ENCODE measurements at regions not wholly inside any gene's neighbourhood (a gene's known extent, or its start where the extent isn't known, plus 50 kb on each side); places are given as distances from the start of the nearest gene placed in this dataset.
"Not testable (repeated sequence)": the region's sequence is repeated elsewhere in the genome, so short reads cannot be mapped to it uniquely, and the experiment has no call there.

- no peaks in the 10 kb centered on the region for H3K9me3 ChIP-seq
- DNase-seq, result no peak
- no peak overlapping the region for H3K4me3 ChIP-seq
- WGBS, 5 donors, result 67 to 87% (median 83%) methylated on average over 9 of the region's 9 CpGs
- H3K27ac ChIP-seq, result no peak overlapping the region
- peaks cover 0 to 40% (median 0%) of the 10 kb centered on the region in 7 donors for H3K27me3 ChIP-seq (replicated peaks in 1 of 7)
- H3K4me1 ChIP-seq, result no peaks in the 10 kb centered on the region
- no peaks in the 10 kb centered on the region for H3K36me3 ChIP-seq
- TF ChIP-seq POLR2A (IDR thresholded peaks at IDR 0.05), result no peak
- TF ChIP-seq POLR2AphosphoS5 (IDR thresholded peaks at IDR 0.05), result no peak
- TF ChIP-seq, protein P1, sequence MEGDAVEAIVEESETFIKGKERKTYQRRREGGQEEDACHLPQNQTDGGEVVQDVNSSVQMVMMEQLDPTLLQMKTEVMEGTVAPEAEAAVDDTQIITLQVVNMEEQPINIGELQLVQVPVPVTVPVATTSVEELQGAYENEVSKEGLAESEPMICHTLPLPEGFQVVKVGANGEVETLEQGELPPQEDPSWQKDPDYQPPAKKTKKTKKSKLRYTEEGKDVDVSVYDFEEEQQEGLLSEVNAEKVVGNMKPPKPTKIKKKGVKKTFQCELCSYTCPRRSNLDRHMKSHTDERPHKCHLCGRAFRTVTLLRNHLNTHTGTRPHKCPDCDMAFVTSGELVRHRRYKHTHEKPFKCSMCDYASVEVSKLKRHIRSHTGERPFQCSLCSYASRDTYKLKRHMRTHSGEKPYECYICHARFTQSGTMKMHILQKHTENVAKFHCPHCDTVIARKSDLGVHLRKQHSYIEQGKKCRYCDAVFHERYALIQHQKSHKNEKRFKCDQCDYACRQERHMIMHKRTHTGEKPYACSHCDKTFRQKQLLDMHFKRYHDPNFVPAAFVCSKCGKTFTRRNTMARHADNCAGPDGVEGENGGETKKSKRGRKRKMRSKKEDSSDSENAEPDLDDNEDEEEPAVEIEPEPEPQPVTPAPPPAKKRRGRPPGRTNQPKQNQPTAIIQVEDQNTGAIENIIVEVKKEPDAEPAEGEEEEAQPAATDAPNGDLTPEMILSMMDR (IDR thresholded peaks at IDR 0.05 in 8 of 11, conservative IDR thresholded peaks at IDR 0.05 in 3 of 11), result no peak
- intact Hi-C loops (cut with DNase I; ENCODE audit: low total_unique reads), result no loop called here
These were observed 105.2 kb upstream of the SYT13 start for GRCh38 chr11:45391168-45391850.

- Histone ChIP-seq H3K36me3 (no peaks in the 10 kb centered on the region), H3K27me3 (replicated peaks in 1 of 7) (peaks cover 0 to 45% (median 0%) of the 10 kb centered on the region in 7 donors), H3K9me3 (no peaks in the 10 kb centered on the region), H3K4me3 (no peak overlapping the region), H3K27ac (no peak overlapping the region), H3K4me1 (no peaks in the 10 kb centered on the region)
- 84 to 94% (median 86%) methylated on average over 5 of the region's 5 CpGs for WGBS, 5 donors
- TF ChIP-seq, protein P1 (IDR thresholded peaks at IDR 0.05 in 8 of 11, conservative IDR thresholded peaks at IDR 0.05 in 3 of 11), result no peak
- TF ChIP-seq POLR2A (IDR thresholded peaks at IDR 0.05) (no peak), POLR2AphosphoS5 (IDR thresholded peaks at IDR 0.05) (no peak)
- DNase-seq, result no peak
- intact Hi-C loops (cut with DNase I; ENCODE audit: low total_unique reads), result no loop called here
These were observed 104.3 kb upstream of the SYT13 start for GRCh38 chr11:45390407-45390806.

- intact Hi-C loops (cut with DNase I; ENCODE audit: low total_unique reads), result no loop called here
- WGBS, 5 donors, result 56 to 87% (median 80%) methylated on average over 1 of the region's 1 CpG
- Histone ChIP-seq H3K36me3 (no peaks in the 10 kb centered on the region), H3K27me3 (replicated peaks in 1 of 7) (peaks cover 0 to 65% (median 0%) of the 10 kb centered on the region in 7 donors), H3K9me3 (no peaks in the 10 kb centered on the region), H3K4me3 (no peak overlapping the region), H3K4me1 (no peaks in the 10 kb centered on the region), H3K27ac (no peak overlapping the region)
- TF ChIP-seq POLR2AphosphoS5 (IDR thresholded peaks at IDR 0.05), result no peak
- no peak for DNase-seq
These were observed 102.3 kb upstream of the SYT13 start for GRCh38 chr11:45388472-45388871.

DNA sequence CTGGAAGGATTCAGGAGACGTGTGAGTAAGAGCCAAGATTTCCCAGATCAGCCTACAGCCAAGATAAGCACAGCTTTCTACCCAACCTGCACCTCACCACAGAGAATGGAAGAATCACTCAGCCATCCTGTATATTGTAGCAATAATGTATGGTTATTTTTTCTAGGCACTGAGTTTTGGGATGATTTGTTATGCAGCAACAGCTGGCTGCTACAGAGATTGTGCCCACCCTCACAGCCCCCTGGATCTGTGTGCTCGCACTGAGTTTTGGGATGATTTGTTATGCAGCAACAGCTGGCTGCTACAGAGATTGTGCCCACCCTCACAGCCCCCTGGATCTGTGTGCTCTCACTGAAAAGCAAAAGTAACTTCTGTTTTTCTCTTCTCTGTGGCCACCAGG is 101.7 kb upstream of the SYT13 start:
- DNase-seq, result peak; percentile 25
- intact Hi-C loops (cut with DNase I; ENCODE audit: low total_unique reads); H3K9me3 ChIP-seq; H3K4me3 ChIP-seq; H3K4me1 ChIP-seq; H3K27ac ChIP-seq; H3K36me3 ChIP-seq: not testable (repeated sequence)
- WGBS, 5 donors, result 70 to 93% (median 80%) methylated on average over 2 of the region's 2 CpGs
- H3K27me3 ChIP-seq (replicated peaks in 1 of 7), result peaks cover 0 to 69% (median 0%) of the 10 kb centered on the region in 7 donors

- DNase-seq, result no peak
- Histone ChIP-seq H3K4me1 (no peaks in the 10 kb centered on the region), H3K9me3 (no peaks in the 10 kb centered on the region), H3K36me3 (no peaks in the 10 kb centered on the region), H3K27ac (no peak overlapping the region), H3K4me3 (no peak overlapping the region), H3K27me3 (replicated peaks in 1 of 7) (peaks cover 0 to 76% (median 0%) of the 10 kb centered on the region in 7 donors)
- intact Hi-C loops (cut with DNase I; ENCODE audit: low total_unique reads), result no loop called here
- WGBS, 5 donors, result 17 to 27% (median 25%) methylated on average over 3 of the region's 3 CpGs
- TF ChIP-seq POLR2AphosphoS5 (IDR thresholded peaks at IDR 0.05) (no peak), POLR2A (IDR thresholded peaks at IDR 0.05) (no peak)
- TF ChIP-seq, protein P1 (IDR thresholded peaks at IDR 0.05 in 8 of 11, conservative IDR thresholded peaks at IDR 0.05 in 3 of 11), result no peak
These were observed 100.8 kb upstream of the SYT13 start for GRCh38 chr11:45386972-45387371.
